Esophagus squamous epithelium (tissue), 5 donors: ENCODE measurements at regions not wholly inside any gene's neighbourhood (a gene's known extent, or its start where the extent isn't known, plus 50 kb on each side); places are given as distances from the start of the nearest gene placed in this dataset.

Experiments used
- DNase-seq: peaks from one replicate; lab custom pipeline; 2025; lab: John Stamatoyannopoulos, UW
- H3K27ac ChIP-seq, 4 donors: fragments of 200-600 bp; sonication (generic); one replicate each; pipeline ENCODE4 v1.5.1; 2016 to 2019; ENCODE audit warnings: mild to moderate bottlenecking in 1 of 4
- H3K27me3 ChIP-seq, 4 donors: fragments of 200-600 bp; sonication (generic); 1 replicate in 3 of 4; 2 replicates in 1 of 4; pipeline versions ENCODE4 v1.5.1 to v1.6.0; 2017 to 2021; ENCODE audit warnings: antibody characterized with exemption in 1 of 4
- H3K36me3 ChIP-seq, 3 donors: fragments of 200-600 bp; sonication (generic); one replicate each; pipeline ENCODE4 v1.5.1; 2016 to 2019
- H3K4me1 ChIP-seq, 3 donors: fragments of 200-600 bp; sonication (generic); one replicate each; pipeline ENCODE4 v1.5.1; 2017 to 2019
- H3K4me3 ChIP-seq, 4 donors: fragments of 200-600 bp; sonication (generic); 1 replicate in 3 of 4; 2 replicates in 1 of 4; pipeline ENCODE4 v1.5.1; 2016 to 2019; ENCODE audit warnings: mild to moderate bottlenecking in 2 of 4, moderate library complexity in 1 of 4
- H3K9me3 ChIP-seq, 3 donors: fragments of 200-600 bp; sonication (generic); one replicate each; pipeline ENCODE4 v1.5.1; 2016 to 2019
- CTCF ChIP-seq, 6 experiments: fragments of 450-650 bp in 4 of 6; fragments of 200-600 bp in 2 of 6; sonication (generic) in 2 of 6; IDR thresholded peaks; one replicate each; pipeline ENCODE4 v1.5.1; 2016 to 2019; ENCODE audit warnings: antibody characterized with exemption in 6 of 6, mild to moderate bottlenecking in 4 of 6, moderate library complexity in 4 of 6
- POLR2A ChIP-seq, 4 donors: fragments of 450-650 bp; IDR thresholded peaks; one replicate each; pipeline ENCODE4 v1.6.1; 2017; ENCODE audit warnings: antibody characterized with exemption in 4 of 4, mild to moderate bottlenecking in 4 of 4, moderate library complexity in 3 of 4
- WGBS, 2 donors: methylation state at CpG; one replicate each; pipeline ENCODE4 v1.1.5; 2018; 5-methylcytosine and 5-hydroxymethylcytosine counted together
- intact Hi-C: fragments of 100-400 bp; cut with DNase I; formaldehyde crosslinking; loops from one replicate; pipeline ENCODE4 v1.15.0; 2022
- donor health status: DM: yes; HTN: yes; CAD: no.

GRCh38 chr7:125668321-125668993 lies 738.8 kb upstream of the POT1 start:
- no peak overlapping the region for H3K4me3 ChIP-seq
- H3K4me1 ChIP-seq: no peaks in the 10 kb centered on the region
- DNase-seq: no peak
- H3K27ac ChIP-seq: no peak overlapping the region
- 73 to 76% methylated on average over 4 of the region's 4 CpGs for WGBS, 2 donors
- H3K9me3 ChIP-seq: no peaks in the 10 kb centered on the region
- no peaks in the 10 kb centered on the region for H3K36me3 ChIP-seq
- TF ChIP-seq CTCF (IDR thresholded peaks at IDR 0.05) (no peak), POLR2A (IDR thresholded peaks at IDR 0.05) (no peak)
- intact Hi-C loops: no loop called here
- H3K27me3 ChIP-seq: no peaks in the 10 kb centered on the region

GRCh38 chr7:125664625-125665024 lies 735.0 kb upstream of the POT1 start:
- Histone ChIP-seq H3K27me3 (no peaks in the 10 kb centered on the region), H3K4me1 (no peaks in the 10 kb centered on the region), H3K36me3 (no peaks in the 10 kb centered on the region), H3K9me3 (no peaks in the 10 kb centered on the region), H3K4me3 (no peak overlapping the region), H3K27ac (no peak overlapping the region)
- intact Hi-C loops: no loop called here
- 84% methylated on average over 1 of the region's 1 CpG for WGBS, 2 donors
- TF ChIP-seq POLR2A (IDR thresholded peaks at IDR 0.05): no peak
- no peak for TF ChIP-seq CTCF (IDR thresholded peaks at IDR 0.05)
- no peak for DNase-seq

GRCh38 chr7:125663961-125664360 lies 734.3 kb upstream of the POT1 start:
- no peaks in the 10 kb centered on the region for H3K4me1 ChIP-seq
- WGBS, 2 donors: 42% methylated on average over 3 of the region's 3 CpGs
- no peaks in the 10 kb centered on the region for H3K36me3 ChIP-seq
- no peaks in the 10 kb centered on the region for H3K9me3 ChIP-seq
- no peak overlapping the region for H3K4me3 ChIP-seq
- intact Hi-C loops: no loop called here
- no peak for DNase-seq
- no peak for TF ChIP-seq POLR2A (IDR thresholded peaks at IDR 0.05)
- TF ChIP-seq CTCF (IDR thresholded peaks at IDR 0.05): no peak
- no peak overlapping the region for H3K27ac ChIP-seq
- no peaks in the 10 kb centered on the region for H3K27me3 ChIP-seq

GRCh38 chr7:125661677-125662076 lies 732.1 kb upstream of the POT1 start:
- intact Hi-C loops: no loop called here
- H3K27me3 ChIP-seq: no peaks in the 10 kb centered on the region
- no peak for DNase-seq
- no peak overlapping the region for H3K4me3 ChIP-seq
- no peaks in the 10 kb centered on the region for H3K9me3 ChIP-seq
- H3K27ac ChIP-seq: no peak overlapping the region
- 52 to 55% methylated on average over 3 of the region's 3 CpGs for WGBS, 2 donors
- no peaks in the 10 kb centered on the region for H3K4me1 ChIP-seq
- TF ChIP-seq POLR2A (IDR thresholded peaks at IDR 0.05): no peak
- TF ChIP-seq CTCF (IDR thresholded peaks at IDR 0.05): no peak
- no peaks in the 10 kb centered on the region for H3K36me3 ChIP-seq

- TF ChIP-seq CTCF (IDR thresholded peaks at IDR 0.05) (no peak), POLR2A (IDR thresholded peaks at IDR 0.05) (no peak)
- Histone ChIP-seq H3K36me3 (no peaks in the 10 kb centered on the region), H3K9me3 (no peaks in the 10 kb centered on the region), H3K4me1 (no peaks in the 10 kb centered on the region), H3K27ac (no peak overlapping the region), H3K27me3 (no peaks in the 10 kb centered on the region), H3K4me3 (no peak overlapping the region)
- DNase-seq: no peak
- intact Hi-C loops: no loop called here
- WGBS, 2 donors: 51 to 55% methylated on average over 3 of the region's 3 CpGs
Observed at GRCh38 chr7:125661006-125661405, 731.4 kb upstream of the POT1 start.
